Hepatocyte (in vitro differentiated cells): ENCODE measurements at regions not wholly inside any gene's neighbourhood (a gene's known extent, or its start where the extent isn't known, plus 50 kb on each side); places are given as distances from the start of the nearest gene placed in this dataset.
A peak's percentile ranks its signal among the peaks of the same experiment; 100 is the strongest.

Experiments used
- EZH2 ChIP-seq: fragments of 200-600 bp; sonication (generic); IDR thresholded peaks from 2 replicates; pipeline ENCODE4 v1.6.1; 2016; ENCODE audit warnings: antibody characterized with exemption, mild to moderate bottlenecking, borderline replicate concordance
- EZH2phosphoT487 ChIP-seq: fragments of 200-600 bp; sonication (generic); IDR thresholded peaks from one replicate; pipeline ENCODE4 v1.6.1; 2018; ENCODE audit warnings: antibody characterized with exemption, mild to moderate bottlenecking, low read depth, moderate library complexity; ENCODE audit not compliant: unreplicated experiment, severe bottlenecking
- TF ChIP-seq, protein P1 (sequence below): fragments of 200-600 bp; sonication (generic); IDR thresholded peaks from 2 replicates; pipeline ENCODE4 v1.5.1; 2016; ENCODE audit warnings: antibody characterized with exemption, mild to moderate bottlenecking; ENCODE audit not compliant: poor library complexity

DNA sequence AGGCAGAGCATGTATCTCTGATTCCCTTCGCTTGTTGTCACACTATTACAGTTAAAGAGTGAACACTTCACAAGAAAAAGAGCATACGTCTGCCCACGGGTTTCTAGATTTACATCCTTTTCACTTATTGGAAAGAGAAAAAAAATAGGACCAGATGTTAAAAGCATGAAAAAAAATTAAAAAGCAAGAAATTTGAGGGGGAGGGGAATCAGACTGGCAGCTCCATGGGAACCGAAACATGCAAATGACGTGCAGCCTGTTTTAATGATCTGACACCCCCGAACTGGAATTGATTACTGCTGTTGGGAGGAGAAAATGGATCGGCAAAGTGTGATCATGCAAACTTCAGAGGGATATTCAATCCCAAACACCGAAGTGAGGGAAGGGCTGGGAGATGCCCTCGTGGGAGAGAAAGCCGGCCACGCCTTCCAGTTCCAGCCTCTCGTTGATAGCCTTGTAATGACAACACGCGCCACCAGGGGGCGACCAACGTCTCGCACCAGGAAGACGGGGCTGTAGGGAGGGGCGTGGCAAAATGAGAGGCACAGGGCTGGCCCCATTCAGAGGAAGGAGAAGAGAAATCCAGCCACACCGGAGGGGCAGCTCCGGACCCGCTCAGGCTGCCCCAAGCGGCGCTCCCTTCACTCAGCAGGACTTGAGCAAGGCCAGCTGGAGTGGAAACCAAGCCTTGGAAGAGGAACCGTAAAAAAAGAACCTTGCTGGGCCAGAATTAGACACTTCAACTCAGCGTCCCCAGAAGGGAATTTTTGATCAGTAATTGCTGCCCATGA is 53.8 kb upstream of the SYT13 start:
- TF ChIP-seq, protein P1, sequence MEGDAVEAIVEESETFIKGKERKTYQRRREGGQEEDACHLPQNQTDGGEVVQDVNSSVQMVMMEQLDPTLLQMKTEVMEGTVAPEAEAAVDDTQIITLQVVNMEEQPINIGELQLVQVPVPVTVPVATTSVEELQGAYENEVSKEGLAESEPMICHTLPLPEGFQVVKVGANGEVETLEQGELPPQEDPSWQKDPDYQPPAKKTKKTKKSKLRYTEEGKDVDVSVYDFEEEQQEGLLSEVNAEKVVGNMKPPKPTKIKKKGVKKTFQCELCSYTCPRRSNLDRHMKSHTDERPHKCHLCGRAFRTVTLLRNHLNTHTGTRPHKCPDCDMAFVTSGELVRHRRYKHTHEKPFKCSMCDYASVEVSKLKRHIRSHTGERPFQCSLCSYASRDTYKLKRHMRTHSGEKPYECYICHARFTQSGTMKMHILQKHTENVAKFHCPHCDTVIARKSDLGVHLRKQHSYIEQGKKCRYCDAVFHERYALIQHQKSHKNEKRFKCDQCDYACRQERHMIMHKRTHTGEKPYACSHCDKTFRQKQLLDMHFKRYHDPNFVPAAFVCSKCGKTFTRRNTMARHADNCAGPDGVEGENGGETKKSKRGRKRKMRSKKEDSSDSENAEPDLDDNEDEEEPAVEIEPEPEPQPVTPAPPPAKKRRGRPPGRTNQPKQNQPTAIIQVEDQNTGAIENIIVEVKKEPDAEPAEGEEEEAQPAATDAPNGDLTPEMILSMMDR = peak; percentile 87
- TF ChIP-seq EZH2phosphoT487 (no peak), EZH2 (no peak)
